ENCODE measurements at regions not wholly inside any gene's neighbourhood (a gene's known extent, or its start where the extent isn't known, plus 50 kb on each side); places are given as distances from the start of the nearest gene placed in this dataset.

DNA sequence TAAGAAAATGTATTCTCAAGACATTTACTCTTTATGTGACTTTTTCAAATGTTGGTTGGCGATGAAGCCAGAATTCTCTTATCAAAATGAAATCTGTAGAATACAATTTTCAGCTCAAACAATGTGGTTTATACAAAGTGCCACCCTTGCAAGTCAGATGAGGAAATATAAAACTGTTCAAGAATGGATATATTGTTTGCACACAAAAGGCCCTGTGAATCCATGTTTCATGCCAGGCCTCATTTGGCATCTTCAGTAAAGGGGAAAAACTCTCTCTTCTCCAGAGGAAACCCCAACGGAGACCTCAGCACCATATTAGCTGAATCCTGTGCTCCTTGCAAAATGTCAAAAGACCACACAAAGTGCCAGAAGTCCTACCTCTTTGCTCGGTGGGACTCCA, 310.4 kb downstream of the RRAGC start:
- TF ChIP-seq, protein P1, sequence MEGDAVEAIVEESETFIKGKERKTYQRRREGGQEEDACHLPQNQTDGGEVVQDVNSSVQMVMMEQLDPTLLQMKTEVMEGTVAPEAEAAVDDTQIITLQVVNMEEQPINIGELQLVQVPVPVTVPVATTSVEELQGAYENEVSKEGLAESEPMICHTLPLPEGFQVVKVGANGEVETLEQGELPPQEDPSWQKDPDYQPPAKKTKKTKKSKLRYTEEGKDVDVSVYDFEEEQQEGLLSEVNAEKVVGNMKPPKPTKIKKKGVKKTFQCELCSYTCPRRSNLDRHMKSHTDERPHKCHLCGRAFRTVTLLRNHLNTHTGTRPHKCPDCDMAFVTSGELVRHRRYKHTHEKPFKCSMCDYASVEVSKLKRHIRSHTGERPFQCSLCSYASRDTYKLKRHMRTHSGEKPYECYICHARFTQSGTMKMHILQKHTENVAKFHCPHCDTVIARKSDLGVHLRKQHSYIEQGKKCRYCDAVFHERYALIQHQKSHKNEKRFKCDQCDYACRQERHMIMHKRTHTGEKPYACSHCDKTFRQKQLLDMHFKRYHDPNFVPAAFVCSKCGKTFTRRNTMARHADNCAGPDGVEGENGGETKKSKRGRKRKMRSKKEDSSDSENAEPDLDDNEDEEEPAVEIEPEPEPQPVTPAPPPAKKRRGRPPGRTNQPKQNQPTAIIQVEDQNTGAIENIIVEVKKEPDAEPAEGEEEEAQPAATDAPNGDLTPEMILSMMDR (IDR thresholded peaks at IDR 0.05) = no peak
- TF ChIP-seq POLR2A (IDR thresholded peaks at IDR 0.05) (no peak), EP300 (IDR thresholded peaks at IDR 0.05) (no peak)
